ENCODE measurements at regions not wholly inside any gene's neighbourhood (a gene's known extent, or its start where the extent isn't known, plus 50 kb on each side); places are given as distances from the start of the nearest gene placed in this dataset.

DNA sequence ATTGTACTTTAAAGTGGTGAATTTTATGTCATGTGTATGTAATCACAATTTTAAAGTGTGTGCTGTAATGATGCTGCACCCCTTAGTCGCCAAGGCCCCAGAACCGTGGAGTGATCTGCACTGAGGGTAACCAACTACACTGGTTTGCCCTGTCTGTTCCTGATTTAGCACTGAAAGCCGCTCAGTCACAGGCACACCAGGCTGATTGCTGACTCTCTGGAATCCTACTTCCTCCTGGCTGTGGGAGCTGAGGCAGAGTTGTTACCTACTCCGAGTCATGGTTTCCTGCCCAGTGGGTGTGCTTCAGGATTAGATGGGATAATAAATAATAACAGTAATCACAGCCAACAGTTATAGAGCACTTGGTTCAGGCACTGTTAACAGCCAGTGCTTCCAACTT, 645.4 kb downstream of the BCOR start:
- DNase-seq, result no peak

GRCh38 chrX:39453889-39454621, 643.7 kb downstream of the BCOR start:
- no peak for DNase-seq

DNA sequence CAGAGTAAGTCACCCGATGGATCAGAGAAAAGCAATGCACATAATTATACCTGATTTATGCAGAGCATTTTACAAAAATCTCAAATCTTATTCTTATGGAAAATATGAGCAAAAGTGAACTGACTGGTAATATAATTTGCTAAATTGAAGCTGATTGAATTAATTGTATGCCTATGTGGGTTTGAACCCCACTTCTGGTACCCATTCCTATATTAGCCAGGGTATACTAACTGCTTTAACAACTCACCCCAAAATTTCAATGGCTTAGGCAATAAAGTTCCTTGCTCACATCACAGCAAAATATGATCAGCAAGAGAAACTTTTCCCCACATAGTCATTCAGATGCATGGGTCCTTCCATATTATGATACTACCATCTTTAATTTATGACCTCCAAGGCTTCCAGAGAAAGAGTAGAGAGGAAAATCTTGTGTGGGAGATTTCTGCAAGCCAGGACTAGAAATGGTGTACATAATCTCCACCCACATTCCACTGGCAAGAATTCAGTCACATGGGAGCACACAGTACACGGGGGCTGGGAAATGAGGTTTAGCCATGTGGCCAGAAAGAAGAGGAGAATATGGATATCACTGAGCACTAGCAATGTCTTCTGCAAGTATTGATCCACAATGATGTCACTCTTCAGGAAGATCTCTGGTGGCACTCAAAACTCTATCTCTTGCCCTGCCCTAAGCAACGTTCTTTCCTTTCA, 640.7 kb downstream of the BCOR start:
- DNase-seq, result no peak

GRCh38 chrX:39458779-39459178, 639.0 kb downstream of the BCOR start:
- no peak for DNase-seq

DNA sequence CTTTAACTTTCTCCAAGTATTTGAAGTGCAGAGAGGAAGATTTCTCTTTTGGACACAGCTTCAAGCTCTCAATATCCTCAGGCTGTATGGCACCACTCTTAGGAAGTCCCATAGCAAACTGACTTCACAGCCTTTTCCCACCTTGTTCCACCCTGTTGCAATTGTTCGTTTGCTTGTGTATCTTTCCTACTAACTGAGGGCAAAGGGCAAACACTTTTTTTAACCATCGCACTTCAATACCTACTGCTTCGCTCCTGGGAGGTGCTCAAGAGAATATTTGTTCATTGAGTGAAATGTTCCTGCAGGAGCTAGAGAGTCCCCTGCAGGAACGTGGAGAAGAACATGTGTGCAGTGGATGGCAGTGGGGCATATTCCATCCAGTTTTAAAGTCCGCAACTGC, 638.6 kb downstream of the BCOR start:
- DNase-seq, result no peak

- DNase-seq, result no peak
Observed at GRCh38 chrX:39459952-39460351, 637.8 kb downstream of the BCOR start.

DNA sequence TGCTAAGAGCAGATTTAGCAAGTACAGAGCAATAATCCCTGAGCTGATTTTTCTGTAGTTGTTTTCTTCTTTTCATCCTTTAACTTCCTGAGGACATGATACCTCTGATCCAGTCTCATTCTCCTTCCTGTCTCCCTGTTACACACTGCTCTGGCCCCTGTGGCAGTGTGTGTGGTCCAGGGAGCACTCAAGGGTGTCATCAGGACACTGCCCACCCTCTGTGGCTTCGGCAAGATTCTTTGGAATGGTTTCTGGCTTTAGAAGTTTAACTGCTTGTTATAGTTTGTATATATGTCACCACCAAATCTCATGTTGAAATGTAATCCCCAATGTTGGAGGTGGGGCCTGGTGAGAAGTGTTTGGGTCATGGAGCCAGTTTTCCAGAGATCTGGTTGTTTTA, 637.3 kb downstream of the BCOR start:
- DNase-seq, result no peak

DNA sequence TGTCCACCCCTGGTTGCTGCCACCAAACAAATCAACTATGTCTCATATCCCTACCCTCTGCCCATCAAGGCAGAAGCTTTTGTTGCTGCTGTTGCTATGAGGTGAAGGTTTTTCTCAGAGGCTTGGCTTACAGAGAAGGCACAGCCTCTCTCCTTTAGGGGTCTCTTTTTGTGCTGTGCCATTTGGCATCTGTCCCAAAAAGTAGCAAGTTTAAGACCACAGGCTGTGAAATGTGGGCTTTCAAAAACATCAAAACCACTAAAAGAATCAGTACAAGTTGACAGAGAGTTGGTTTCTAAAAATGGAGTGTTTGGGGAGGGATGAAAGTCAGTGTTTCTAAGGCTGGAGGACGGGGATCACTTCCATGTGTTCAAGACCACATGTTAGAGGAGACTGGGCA, 634.9 kb downstream of the BCOR start:
- no peak for DNase-seq

GRCh38 chrX:39464253-39464652, 633.5 kb downstream of the BCOR start:
- DNase-seq, result no peak

GRCh38 chrX:39465467-39465866, 632.3 kb downstream of the BCOR start:
- DNase-seq, result no peak

DNA sequence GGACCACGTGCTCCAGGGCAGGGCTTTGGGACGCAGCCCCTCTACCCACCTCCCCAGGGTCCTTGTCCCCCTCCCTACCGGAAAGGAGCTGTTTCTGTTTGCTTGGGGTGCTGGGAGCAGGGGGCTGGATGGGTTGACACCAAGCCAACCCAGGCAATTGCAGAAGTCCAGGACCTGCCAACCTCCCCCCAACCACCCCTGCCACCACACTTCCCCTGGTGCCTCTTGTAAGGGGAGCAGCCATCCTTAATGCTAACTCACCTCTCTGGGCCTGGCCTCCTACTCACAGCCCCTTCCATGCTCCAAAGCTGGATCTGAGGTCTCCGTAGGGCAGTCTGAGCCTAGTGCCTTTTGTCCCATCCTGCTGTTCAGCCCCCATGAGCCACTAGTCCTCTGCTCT, 631.9 kb downstream of the BCOR start:
- no peak for DNase-seq

- no peak for DNase-seq
Observed at GRCh38 chrX:39469126-39469525, 628.6 kb downstream of the BCOR start.

DNA sequence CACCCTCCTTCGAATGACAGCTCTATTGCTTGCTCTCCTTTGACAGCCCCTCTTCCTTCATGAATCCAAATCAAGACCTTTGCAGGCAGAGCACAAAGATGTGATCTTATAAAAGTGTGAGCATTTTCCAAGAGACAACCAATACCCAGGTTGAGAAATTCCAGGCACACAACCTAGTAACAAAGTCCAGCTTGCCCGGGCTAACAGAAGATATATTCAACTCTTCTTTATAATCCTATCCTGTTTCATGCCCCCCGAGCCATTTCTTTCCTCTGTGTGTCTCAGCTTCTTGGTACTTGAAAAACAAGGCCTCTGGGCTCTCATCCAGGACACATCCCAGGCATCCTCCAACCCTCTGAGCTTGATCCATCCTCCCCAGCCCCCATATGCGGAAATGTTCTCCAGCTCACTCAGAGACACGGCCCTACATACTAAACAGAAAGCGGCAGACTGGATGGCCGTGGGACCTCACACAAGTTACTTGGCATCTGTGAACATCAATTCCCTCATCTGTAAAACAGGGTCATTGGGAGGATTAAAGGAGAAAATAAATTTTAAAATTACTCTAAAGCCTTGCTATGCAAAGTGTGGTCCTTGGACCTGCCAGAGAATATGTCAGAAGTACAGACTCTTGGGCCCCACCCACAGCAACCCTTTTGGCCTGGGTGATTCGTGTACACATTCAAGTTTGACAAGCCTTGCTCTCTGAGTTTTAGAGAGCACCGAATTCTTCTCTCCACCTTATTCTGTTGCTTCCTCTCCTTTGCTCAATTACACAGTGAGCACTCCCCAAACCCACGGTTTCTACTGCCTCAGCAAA, 627.0 kb downstream of the BCOR start:
- DNase-seq, result no peak

DNA sequence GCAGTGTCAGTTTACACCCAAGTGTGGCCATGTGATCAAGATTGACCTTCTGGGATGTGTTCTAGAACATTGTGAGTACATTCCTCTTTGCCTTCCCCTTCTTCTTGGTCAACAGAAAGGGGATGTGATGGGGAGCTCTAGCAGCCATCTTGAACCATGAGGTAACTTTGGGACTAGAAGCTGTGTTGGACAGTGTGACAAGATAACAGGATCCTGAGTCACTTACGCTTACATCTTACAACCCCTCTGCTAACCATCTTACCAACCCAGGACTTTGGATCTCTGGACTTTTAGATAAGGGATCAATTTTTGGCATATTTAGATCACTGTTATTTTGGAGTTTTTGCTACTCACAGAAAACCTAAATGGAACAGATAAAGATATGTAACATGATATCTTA, 625.6 kb downstream of the BCOR start:
- no peak for DNase-seq

DNA sequence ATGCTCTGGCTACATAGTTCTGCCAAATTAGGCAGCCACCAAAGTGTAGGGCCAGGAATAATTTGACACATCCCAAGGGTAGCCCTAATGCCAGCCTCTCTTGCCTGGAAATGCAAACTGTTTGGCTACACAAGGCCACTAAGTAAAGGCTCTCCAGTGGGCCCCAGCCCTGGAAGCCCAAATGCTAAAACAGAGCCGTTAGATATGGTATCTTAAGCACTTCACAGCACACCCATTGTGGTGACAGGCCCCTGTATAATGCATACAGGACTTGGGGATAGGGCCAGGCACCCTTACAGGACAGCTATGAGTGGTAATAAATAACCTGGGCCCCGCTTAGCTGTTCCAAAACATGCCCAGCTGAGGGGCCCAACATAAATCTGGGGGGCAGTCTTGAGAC, 623.9 kb downstream of the BCOR start:
- DNase-seq, result no peak

DNA sequence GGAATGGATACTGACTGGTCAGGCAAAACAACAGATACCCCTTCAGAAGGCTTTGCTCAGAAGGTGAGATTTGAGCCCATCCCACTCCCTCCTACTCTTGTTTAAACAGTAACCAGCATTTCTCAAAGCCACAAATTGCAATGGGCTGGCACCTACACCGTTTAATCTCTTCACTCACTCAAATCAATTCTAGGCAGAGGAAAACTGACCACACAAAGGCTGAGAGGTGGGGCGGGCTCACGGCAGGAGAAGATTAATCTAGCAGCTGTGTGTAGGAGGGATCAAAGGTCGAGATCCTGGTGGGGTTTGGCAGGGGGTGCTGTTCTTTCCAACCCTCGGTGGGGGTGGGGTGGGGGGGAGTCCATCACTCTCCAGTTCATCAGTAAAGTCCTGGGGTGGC, 622.4 kb downstream of the BCOR start:
- DNase-seq, result no peak

- DNase-seq, result no peak
Observed at GRCh38 chrX:39476604-39477021, 621.1 kb downstream of the BCOR start.

- DNase-seq, result no peak
Observed at GRCh38 chrX:39477031-39477761, 620.6 kb downstream of the BCOR start.

- no peak for DNase-seq
Observed at GRCh38 chrX:39477762-39478120, 620.0 kb downstream of the BCOR start.

DNA sequence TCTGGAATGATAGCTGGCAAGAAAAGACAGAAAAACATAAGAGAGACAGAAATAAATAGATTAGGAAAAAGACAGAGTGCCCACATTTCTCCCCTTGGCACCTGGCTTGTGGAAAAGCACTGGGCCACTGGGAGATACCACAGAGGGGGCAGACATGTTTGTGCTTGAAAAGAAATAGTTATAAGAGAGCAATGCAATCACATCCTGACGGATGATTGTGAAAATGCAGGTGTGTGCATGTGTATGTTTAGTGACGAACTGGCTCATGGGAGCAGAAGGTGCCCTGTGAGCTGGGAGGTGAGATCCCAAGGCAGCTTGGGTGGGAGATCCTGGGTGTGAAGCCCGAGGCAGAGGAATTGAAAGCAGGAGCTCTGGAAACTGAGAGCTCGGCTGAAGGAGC, 617.9 kb downstream of the BCOR start:
- DNase-seq, result no peak

GRCh38 chrX:39480963-39481362, 616.8 kb downstream of the BCOR start:
- no peak for DNase-seq

DNA sequence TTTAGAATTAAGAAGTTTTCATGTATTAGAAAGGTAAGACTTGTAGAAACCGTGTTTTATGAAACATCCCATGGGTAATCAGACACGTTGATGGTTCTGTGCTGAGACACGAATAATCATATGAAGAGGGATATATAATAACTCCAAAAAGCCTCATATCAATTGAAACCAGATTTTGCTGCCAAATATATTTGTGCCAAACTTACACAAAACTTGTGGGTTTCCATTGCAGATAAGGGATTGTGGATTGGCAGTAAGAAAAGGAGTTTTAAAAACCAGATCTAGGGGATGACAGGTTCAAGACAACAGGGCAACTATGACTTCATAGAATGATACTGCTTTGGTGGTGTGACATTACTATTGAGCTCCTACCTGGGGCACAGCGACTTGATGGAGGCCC, 616.1 kb downstream of the BCOR start:
- no peak for DNase-seq

All from AML-193 (cell line).